CD4-positive, alpha-beta T cell treated with Interleukin-17A for 1 hour (primary cell): ENCODE measurements at regions not wholly inside any gene's neighbourhood (a gene's known extent, or its start where the extent isn't known, plus 50 kb on each side); places are given as distances from the start of the nearest gene placed in this dataset.

Experiments used
- DNase-seq: peaks from one replicate; pipeline ENCODE4 v3.0.0-alpha.2; 2020

DNA sequence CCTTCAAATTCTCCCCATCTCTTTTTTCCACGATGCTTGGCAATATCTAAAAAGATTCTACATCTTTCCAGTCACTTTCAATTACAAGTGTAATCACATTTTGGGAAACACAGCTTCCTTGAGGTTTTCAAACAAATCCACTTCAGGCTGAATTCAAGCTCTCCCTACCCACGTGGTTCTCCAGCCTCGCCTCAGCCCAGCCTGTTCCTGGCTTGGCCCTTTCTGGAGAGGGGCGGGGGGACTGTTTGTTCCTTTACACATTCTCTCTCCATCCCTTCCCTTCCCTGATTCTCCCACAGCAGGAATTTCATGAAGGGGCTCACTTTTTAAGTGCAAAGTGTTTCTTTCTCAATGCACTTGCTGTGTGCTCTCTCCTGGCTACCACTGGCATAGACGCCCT, 226.3 kb upstream of the SOX11 start:
- DNase-seq, result no peak

- DNase-seq, result no peak
Observed at GRCh38 chr2:5467178-5467905, 224.8 kb upstream of the SOX11 start.

- no peak for DNase-seq
Observed at GRCh38 chr2:5472673-5473072, 219.5 kb upstream of the SOX11 start.

DNA sequence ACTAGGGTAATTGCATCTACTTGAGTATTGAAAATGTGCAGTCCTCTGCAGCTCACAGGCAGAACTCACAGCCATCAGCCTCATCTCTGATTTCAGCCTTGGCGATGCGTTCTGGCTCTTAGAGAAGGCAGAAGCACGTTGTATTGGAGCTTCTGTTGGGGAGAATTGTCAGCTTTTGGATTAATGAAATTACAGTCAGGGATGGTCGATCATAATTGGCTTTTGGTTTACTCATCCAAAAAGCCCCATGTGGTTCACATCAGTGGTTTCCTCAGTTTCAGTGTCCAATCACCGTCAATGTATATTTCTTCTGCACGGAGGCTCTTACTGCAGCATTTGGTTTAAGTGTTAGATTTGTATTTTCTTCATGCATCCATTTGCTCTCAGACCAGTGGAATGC, 218.5 kb upstream of the SOX11 start:
- no peak for DNase-seq

DNA sequence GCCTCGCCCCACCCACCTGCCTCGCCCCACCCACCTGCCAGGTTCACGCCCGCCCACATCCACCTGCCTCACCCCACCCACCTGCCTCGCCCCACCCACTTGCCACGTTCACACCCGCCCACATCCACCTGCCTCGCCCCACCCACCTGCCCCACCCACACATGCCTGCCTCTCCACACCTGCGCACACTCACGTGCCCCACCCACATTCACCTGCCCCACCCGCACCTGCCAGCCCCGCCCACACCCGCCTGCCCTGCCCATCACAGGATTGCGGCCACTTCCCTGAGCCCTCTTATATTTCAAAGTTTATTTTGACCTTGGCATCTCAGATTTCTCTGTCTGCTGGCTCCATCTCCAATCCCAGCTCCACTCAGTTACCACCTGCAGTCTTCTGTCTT, 217.5 kb upstream of the SOX11 start:
- no peak for DNase-seq

GRCh38 chr2:5479265-5479928, 212.8 kb upstream of the SOX11 start:
- DNase-seq, result no peak

DNA sequence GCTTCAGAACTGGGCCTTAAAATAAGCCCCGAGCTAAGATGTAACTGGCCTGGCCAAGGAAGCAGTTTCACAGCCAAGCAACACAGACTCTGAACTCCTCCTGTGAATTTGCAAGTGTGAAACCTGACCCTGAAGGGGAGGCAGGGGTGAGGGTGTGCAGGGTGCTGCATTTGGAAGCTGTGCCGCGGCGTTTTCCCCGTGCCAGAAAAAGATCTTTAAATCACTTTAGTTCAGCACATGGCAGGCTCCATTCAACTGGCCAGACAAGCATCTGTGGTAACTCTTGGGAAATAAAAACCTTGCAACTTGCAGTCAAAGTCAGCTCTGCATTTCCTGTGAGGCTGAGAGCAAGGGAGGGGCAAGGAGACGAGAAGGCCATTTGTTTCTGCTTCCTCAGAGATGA, 209.3 kb upstream of the SOX11 start:
- DNase-seq, result no peak

DNA sequence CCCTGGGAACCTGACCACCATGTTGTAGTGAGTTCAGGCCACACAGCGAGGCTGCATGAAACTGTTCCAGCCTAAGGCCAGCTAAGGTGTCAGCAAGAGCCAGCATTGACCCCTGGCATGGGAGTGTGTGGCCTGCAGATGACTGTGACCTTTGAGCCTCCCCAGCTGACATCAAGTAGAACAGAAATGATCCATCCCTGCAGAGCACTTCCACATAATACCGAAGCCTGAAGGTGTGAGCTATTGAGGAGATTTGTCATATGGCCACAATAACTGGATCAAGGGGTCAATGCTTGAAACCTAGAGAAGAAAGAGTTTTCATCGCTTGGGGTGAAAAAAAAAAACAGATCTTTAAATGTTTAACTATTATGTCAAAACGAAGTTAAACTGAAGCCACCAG, 207.3 kb upstream of the SOX11 start:
- DNase-seq, result no peak

GRCh38 chr2:5491523-5491922, 200.7 kb upstream of the SOX11 start:
- no peak for DNase-seq

DNA sequence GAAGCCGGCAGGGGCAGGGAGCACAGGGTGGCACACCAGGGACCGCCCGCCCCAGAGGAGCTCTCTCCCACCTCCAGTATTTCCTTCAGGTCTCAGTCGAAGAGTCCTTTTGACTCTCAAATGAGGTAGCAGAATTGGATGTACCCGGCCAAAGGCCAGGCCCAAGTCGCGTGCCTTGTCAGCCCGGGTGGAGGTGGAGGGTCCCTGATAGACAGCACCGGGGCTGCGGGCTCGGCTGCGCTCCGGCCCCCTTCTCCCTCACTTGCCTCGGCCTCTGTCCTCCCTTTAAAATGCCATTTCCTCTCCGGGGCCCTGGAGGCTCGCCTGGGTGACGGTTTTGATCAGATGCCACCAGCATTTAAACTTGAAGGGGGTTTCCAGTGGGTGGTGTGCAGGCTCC, 198.9 kb upstream of the SOX11 start:
- no peak for DNase-seq

DNA sequence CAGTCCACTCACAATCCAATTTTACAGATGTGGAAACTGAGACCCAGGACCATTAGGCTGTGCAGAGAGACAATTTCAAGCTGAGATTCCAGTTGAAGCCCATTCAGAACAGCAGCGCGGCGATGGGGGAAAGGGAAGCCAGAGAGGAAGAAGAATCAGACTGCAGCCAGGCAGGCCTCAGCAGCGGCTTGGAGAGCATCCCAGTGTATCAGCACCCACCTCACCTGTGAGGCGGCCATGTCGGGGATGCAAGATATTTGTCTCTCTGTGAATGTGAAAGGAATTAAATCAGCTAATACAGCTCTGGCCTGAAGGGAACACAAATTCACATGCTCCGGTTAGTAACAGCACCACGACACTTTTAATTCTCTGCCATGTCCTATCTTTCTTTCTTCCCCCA, 198.0 kb upstream of the SOX11 start:
- no peak for DNase-seq

DNA sequence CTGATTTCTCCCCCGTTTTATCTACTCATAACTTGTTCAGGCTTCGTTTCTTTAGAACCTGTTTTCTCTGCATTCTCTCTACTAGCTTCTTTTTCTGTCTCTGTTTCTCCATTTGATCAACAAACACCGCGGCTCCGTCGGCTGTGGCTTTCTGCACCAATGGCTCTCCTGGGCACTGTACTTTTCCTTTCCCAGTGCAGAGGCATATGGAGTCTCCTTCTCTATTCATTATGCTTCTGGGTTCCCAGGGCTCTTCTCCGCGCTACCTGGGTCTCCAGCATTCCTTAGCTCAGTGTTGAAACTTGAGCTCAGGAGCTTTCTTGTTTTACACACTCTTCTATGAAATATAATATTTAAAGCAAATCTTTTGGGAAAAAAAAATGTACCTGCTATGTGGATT, 196.6 kb upstream of the SOX11 start:
- DNase-seq, result no peak

DNA sequence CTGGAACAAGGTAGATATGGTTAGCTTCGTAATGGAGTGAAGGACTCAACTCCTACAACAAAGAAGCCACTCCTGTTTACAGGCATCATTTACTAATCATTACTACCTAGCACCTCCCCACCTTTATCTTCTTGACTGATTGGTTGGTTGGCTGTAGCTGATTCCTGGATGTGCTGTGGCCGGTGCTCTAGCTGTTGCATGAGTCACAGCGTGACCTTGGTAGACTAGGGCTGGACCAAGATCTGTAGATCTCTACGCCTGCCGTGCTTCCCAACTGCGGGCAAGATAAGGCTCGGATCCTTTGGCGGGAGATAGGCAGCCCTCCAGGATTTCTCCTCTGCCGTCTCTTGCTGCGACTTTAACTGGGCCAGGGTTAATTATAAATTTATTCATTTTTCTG, 194.3 kb upstream of the SOX11 start:
- no peak for DNase-seq

DNA sequence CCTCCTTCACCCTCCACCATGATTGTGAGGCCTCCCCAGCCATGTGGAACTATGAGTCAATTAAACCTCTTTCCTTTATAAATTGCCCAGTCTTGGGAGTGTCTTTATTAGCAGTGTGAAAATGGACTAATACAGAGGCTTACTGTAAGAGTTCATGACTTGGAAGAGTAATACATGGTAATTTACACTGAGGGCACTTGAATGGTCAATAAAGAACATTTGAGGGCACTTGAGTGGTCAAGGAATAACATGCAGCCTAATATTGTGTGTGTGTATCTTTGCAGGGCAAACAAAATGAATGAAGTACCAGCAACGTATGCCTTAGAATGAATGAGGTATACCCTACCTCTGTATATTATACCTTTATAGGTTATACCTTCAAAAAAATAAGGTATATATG, 190.4 kb upstream of the SOX11 start:
- no peak for DNase-seq

DNA sequence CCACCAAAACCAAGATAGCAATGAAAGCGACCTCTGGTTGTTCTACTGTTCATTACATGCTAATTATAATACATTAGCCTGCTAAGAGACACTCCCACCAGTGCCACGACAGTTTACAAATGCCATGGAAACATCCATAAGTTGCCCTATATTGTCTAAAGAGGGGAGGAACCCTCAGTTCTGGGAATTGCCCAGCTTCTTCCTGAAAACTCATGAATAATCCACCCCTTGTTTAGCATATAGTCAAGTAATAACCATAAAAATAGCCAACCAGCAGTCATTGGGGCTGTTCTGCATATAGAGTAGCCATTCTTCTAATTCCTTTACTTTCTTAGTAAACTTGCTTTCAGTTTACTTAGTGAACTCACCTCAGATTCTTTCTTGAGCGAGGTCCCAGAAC, 189.8 kb upstream of the SOX11 start:
- no peak for DNase-seq

- DNase-seq, result no peak
Observed at GRCh38 chr2:5504756-5505155, 187.4 kb upstream of the SOX11 start.

GRCh38 chr2:5507367-5507766, 184.8 kb upstream of the SOX11 start:
- no peak for DNase-seq

- DNase-seq, result no peak
Observed at GRCh38 chr2:5509362-5509761, 182.8 kb upstream of the SOX11 start.

GRCh38 chr2:5510082-5510481, 182.1 kb upstream of the SOX11 start:
- no peak for DNase-seq

- no peak for DNase-seq
Observed at GRCh38 chr2:5515693-5516092, 176.5 kb upstream of the SOX11 start.

- DNase-seq, result no peak
Observed at GRCh38 chr2:5519286-5519685, 172.9 kb upstream of the SOX11 start.

GRCh38 chr2:5520463-5520972, 171.7 kb upstream of the SOX11 start:
- DNase-seq, result no peak

GRCh38 chr2:5521461-5521860, 170.7 kb upstream of the SOX11 start:
- no peak for DNase-seq

DNA sequence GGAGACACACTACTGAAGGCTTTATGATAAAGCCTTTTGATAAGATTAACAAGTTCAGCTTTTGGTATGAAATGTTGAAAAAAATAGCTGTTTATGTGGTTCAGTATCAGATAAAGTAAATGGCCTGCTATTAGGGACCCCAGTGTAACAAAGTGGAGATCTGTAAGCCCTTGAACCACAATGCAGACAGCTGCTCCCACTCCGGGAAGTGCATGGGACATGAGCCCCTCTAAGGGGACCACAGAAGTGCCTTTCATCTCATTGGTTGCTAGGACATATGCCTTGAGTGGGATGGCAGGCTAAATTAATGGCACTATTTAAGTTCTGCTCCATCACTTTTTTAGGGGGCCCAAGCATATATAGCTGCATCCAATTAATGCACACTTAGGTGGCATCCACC, 167.6 kb upstream of the SOX11 start:
- no peak for DNase-seq

- DNase-seq, result no peak
Observed at GRCh38 chr2:5528706-5529105, 163.5 kb upstream of the SOX11 start.
